ENCODE measurements at regions not wholly inside any gene's neighbourhood (a gene's known extent, or its start where the extent isn't known, plus 50 kb on each side); places are given as distances from the start of the nearest gene placed in this dataset.

DNA sequence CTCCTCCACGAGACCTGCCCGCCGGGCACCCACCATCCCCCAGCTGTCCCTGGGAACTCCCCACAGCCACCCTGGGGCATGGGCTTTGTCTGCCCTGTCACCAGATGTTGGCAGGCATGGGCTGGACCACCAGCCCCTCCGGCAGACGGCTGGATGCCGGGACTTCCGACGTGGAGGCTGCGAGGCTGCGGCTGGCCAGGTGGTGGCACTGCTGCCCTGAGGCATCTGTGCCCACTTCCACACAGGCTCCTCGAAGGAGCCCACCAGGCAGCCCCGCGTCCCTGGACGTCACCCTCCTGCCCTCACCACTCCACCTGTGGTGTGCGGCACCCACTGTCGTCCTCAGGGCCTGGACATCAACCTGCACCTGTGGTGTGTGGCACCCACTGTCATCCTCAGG is 319.9 kb upstream of the SALL3 start:
- Histone ChIP-seq H3K27me3 (ENCODE audit: control insufficient read depth, low read length) (no peaks in the 10 kb centered on the region), H3K27ac (ENCODE audit: low read depth, low read length) (no peak overlapping the region), H3K4me3 (ENCODE audit: low read length) (no peak overlapping the region), H3K4me2 (ENCODE audit: low read length) (no peak overlapping the region), H3K79me2 (ENCODE audit: control insufficient read depth, low read length) (no peaks in the 10 kb centered on the region), H3K4me1 (ENCODE audit: control insufficient read depth, low read length) (no peaks in the 10 kb centered on the region), H4K20me1 (ENCODE audit: control insufficient read depth, insufficient read depth, low read depth, low read length) (no peaks in the 10 kb centered on the region), H3K9me2 (replicated peaks; ENCODE audit: control insufficient read depth, low read length) (no peaks in the 10 kb centered on the region), H3K9me3 (ENCODE audit: control insufficient read depth, insufficient read depth, low read length) (peaks cover 3% of the 10 kb centered on the region; the same call in 1 of the 2 replicates), H3F3A (ENCODE audit: control insufficient read depth, insufficient read depth) (no peaks in the 10 kb centered on the region), H3K36me3 (ENCODE audit: control insufficient read depth, low read length) (no peaks in the 10 kb centered on the region)
- TF ChIP-seq EZH2phosphoT487 (IDR thresholded peaks at IDR 0.05; ENCODE audit: borderline replicate concordance, low read length): no peak
- TF ChIP-seq CTCF (IDR thresholded peaks at IDR 0.05; ENCODE audit: low read depth, low read length, poor library complexity, severe bottlenecking): peak; percentile 18

DNA sequence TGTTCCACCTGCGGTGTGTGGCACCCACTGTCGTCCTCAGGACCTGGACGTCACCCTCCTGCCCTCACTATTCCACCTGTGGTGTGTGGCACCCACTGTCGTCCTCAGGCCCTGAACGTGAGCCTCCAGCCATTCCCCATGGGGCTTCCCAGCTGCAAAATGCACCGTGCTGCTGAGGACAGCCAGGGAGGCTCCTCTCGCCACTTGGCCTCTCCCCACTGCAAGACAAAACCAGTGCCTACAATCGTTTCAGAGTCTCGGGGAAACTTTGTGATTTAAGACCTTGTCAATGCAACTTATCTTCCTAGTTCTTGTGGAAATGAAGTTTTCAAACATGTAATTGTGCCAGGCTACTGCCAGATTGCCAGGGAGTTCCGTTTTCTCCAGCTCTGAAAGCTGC is 319.3 kb upstream of the SALL3 start:
- no peaks in the 10 kb centered on the region for H4K20me1 ChIP-seq (ENCODE audit: control insufficient read depth, insufficient read depth, low read depth, low read length)
- H3K27ac ChIP-seq (ENCODE audit: low read depth, low read length): no peak overlapping the region
- H3K9me2 ChIP-seq (replicated peaks; ENCODE audit: control insufficient read depth, low read length): no peaks in the 10 kb centered on the region
- H3K27me3 ChIP-seq (ENCODE audit: control insufficient read depth, low read length): no peaks in the 10 kb centered on the region
- H3K4me1 ChIP-seq (ENCODE audit: control insufficient read depth, low read length): no peaks in the 10 kb centered on the region
- peaks cover under 1% of the 10 kb centered on the region; the same call in 1 of the 2 replicates for H3K9me3 ChIP-seq (ENCODE audit: control insufficient read depth, insufficient read depth, low read length)
- H3K4me2 ChIP-seq (ENCODE audit: low read length): no peak overlapping the region
- no peaks in the 10 kb centered on the region for H3F3A ChIP-seq (ENCODE audit: control insufficient read depth, insufficient read depth)
- H3K79me2 ChIP-seq (ENCODE audit: control insufficient read depth, low read length): no peaks in the 10 kb centered on the region
- no peak overlapping the region for H3K4me3 ChIP-seq (ENCODE audit: low read length)
- TF ChIP-seq EZH2phosphoT487 (IDR thresholded peaks at IDR 0.05; ENCODE audit: borderline replicate concordance, low read length): no peak
- TF ChIP-seq CTCF (IDR thresholded peaks at IDR 0.05; ENCODE audit: low read depth, low read length, poor library complexity, severe bottlenecking): no peak
- H3K36me3 ChIP-seq (ENCODE audit: control insufficient read depth, low read length): no peaks in the 10 kb centered on the region

- Histone ChIP-seq H3K9me3 (ENCODE audit: control insufficient read depth, insufficient read depth, low read length) (no peaks in the 10 kb centered on the region; the same call in 1 of the 2 replicates), H3K79me2 (ENCODE audit: control insufficient read depth, low read length) (no peaks in the 10 kb centered on the region), H3K9me2 (replicated peaks; ENCODE audit: control insufficient read depth, low read length) (no peaks in the 10 kb centered on the region), H3K27ac (ENCODE audit: low read depth, low read length) (no peak overlapping the region), H3K36me3 (ENCODE audit: control insufficient read depth, low read length) (no peaks in the 10 kb centered on the region), H3K4me3 (ENCODE audit: low read length) (no peak overlapping the region), H4K20me1 (ENCODE audit: control insufficient read depth, insufficient read depth, low read depth, low read length) (no peaks in the 10 kb centered on the region), H3K4me1 (ENCODE audit: control insufficient read depth, low read length) (no peaks in the 10 kb centered on the region), H3K27me3 (ENCODE audit: control insufficient read depth, low read length) (no peaks in the 10 kb centered on the region), H3K4me2 (ENCODE audit: low read length) (no peak overlapping the region), H3F3A (ENCODE audit: control insufficient read depth, insufficient read depth) (no peaks in the 10 kb centered on the region)
- no peak for TF ChIP-seq CTCF (IDR thresholded peaks at IDR 0.05; ENCODE audit: low read depth, low read length, poor library complexity, severe bottlenecking)
- TF ChIP-seq EZH2phosphoT487 (IDR thresholded peaks at IDR 0.05; ENCODE audit: borderline replicate concordance, low read length): no peak
These were observed 318.3 kb upstream of the SALL3 start for GRCh38 chr18:78661316-78661715.
